ENCODE measurements at regions not wholly inside any gene's neighbourhood (a gene's known extent, or its start where the extent isn't known, plus 50 kb on each side); places are given as distances from the start of the nearest gene placed in this dataset.

DNA sequence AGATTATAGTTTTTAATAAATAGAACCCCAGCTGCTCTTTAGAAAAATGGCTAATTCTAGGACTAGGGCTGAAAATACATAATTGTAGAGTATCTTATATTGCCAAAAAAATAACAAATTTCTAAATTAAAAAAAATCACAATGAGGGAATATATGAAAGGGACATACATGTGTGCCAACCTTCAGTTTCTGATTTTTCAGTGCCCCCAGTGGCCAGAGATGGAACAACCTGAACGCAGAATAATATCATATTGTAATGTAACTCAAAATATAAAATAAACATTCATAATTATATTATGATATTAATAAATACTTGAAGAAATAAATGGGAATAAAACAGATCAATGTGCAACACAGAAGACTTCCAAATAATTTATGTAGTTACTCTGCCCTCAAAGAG is 460.5 kb downstream of the ZNF385D start:
- Mint-ChIP-seq H3K27me3 (no peaks in the 10 kb centered on the region), H3K27ac (no peak overlapping the region), H3K4me3 (no peak overlapping the region), H3K36me3 (no peaks in the 10 kb centered on the region), H3K4me1 (no peaks in the 10 kb centered on the region), H3K9me3 (peaks cover 3 to 15% (median 11%) of the 10 kb centered on the region in 7 donors)
- ATAC-seq (ENCODE audit: low read depth in 2 of 2) (no peak), DNase-seq (no peak)

DNA sequence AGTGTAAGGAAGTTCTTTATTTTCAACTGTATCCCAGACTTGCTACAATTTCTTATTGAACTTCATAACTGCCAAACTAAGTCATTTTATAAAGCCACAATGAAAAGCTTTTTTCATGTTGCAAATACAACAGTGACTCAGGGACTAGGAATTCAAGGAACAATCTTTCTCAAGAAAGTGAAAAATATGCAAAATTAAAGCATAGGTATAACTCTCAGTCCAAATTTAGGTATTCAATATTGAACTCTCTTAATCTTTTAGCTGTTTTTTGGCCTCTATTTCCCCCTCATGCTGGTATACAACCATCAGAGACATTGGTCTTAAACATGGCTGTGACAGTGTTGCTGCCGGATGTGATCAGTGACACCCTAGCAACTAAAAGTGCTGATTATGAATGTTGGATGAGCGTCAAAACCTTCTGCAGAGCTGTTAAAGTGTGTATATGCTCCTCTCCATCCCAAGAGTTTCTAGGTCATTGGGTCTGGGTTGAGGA is 476.9 kb downstream of the ZNF385D start:
- DNase-seq, result no peak
- no peak overlapping the region for H3K4me3 Mint-ChIP-seq
- no peaks in the 10 kb centered on the region for H3K27me3 Mint-ChIP-seq
- no peak overlapping the region for H3K27ac Mint-ChIP-seq
- H3K9me3 Mint-ChIP-seq, result peaks cover 0 to 13% (median 5%) of the 10 kb centered on the region in 7 donors
- no peaks in the 10 kb centered on the region for H3K4me1 Mint-ChIP-seq
- H3K36me3 Mint-ChIP-seq, result no peaks in the 10 kb centered on the region
- ATAC-seq (ENCODE audit: low read depth in 2 of 2), result no peak

GRCh38 chr3:21273259-21274025 is 477.6 kb downstream of the ZNF385D start:
- H3K4me3 Mint-ChIP-seq, result no peak overlapping the region
- peaks cover 0 to 16% (median 5%) of the 10 kb centered on the region in 7 donors for H3K9me3 Mint-ChIP-seq
- H3K36me3 Mint-ChIP-seq, result no peaks in the 10 kb centered on the region
- DNase-seq (no peak), ATAC-seq (ENCODE audit: low read depth in 2 of 2) (no peak)
- H3K4me1 Mint-ChIP-seq, result no peaks in the 10 kb centered on the region
- no peaks in the 10 kb centered on the region for H3K27me3 Mint-ChIP-seq
- H3K27ac Mint-ChIP-seq, result no peak overlapping the region

- DNase-seq (no peak), ATAC-seq (ENCODE audit: low read depth in 2 of 2) (no peak)
- no peak overlapping the region for H3K4me3 Mint-ChIP-seq
- no peak overlapping the region for H3K27ac Mint-ChIP-seq
- H3K36me3 Mint-ChIP-seq, result no peaks in the 10 kb centered on the region
- H3K9me3 Mint-ChIP-seq, result peaks cover 0 to 16% (median 6%) of the 10 kb centered on the region in 7 donors
- no peaks in the 10 kb centered on the region for H3K27me3 Mint-ChIP-seq
- H3K4me1 Mint-ChIP-seq, result no peaks in the 10 kb centered on the region
Observed at GRCh38 chr3:21271606-21272016, 479.4 kb downstream of the ZNF385D start.

GRCh38 chr3:21269882-21270281 is 481.1 kb downstream of the ZNF385D start:
- no peaks in the 10 kb centered on the region for H3K36me3 Mint-ChIP-seq
- H3K9me3 Mint-ChIP-seq, result peaks cover 0 to 12% (median 6%) of the 10 kb centered on the region in 7 donors
- no peaks in the 10 kb centered on the region for H3K4me1 Mint-ChIP-seq
- H3K27me3 Mint-ChIP-seq, result no peaks in the 10 kb centered on the region
- DNase-seq, result no peak
- no peak for ATAC-seq (ENCODE audit: low read depth in 2 of 2)
- H3K4me3 Mint-ChIP-seq, result no peak overlapping the region
- no peak overlapping the region for H3K27ac Mint-ChIP-seq

GRCh38 chr3:21260507-21260906 is 490.5 kb downstream of the ZNF385D start:
- Mint-ChIP-seq H3K4me3 (no peak overlapping the region), H3K9me3 (peaks cover 0 to 6% (median 2%) of the 10 kb centered on the region in 7 donors), H3K27me3 (no peaks in the 10 kb centered on the region), H3K4me1 (no peaks in the 10 kb centered on the region), H3K36me3 (no peaks in the 10 kb centered on the region), H3K27ac (no peak overlapping the region)
- DNase-seq (no peak), ATAC-seq (ENCODE audit: low read depth in 2 of 2) (no peak)

DNA sequence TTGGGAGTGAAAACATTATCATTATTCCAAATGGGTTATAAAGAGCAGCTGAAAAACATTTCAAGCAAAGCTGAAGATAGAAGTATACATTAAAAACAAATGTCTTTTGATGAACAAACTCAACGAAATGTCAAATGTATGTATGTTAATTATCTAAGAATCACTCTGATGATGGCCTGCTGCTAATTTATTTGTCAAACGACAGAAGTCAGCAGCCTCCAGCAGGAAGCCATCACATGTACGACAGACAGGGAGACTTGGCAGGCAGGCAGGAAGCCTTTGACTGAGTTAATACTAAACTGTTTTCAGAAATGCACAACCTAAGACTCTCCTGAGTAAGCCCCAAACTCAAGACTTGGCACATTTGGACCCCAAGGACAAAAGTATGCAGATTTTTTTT is 491.1 kb downstream of the ZNF385D start:
- no peaks in the 10 kb centered on the region for H3K36me3 Mint-ChIP-seq
- no peak overlapping the region for H3K27ac Mint-ChIP-seq
- no peaks in the 10 kb centered on the region for H3K27me3 Mint-ChIP-seq
- ATAC-seq (ENCODE audit: low read depth in 2 of 2) (no peak), DNase-seq (no peak)
- no peak overlapping the region for H3K4me3 Mint-ChIP-seq
- no peaks in the 10 kb centered on the region for H3K4me1 Mint-ChIP-seq
- H3K9me3 Mint-ChIP-seq, result peaks cover 0 to 9% (median 6%) of the 10 kb centered on the region in 7 donors

- Mint-ChIP-seq H3K36me3 (no peaks in the 10 kb centered on the region), H3K27ac (no peak overlapping the region), H3K9me3 (peaks cover 0 to 9% (median 6%) of the 10 kb centered on the region in 7 donors), H3K4me3 (no peak overlapping the region), H3K4me1 (no peaks in the 10 kb centered on the region), H3K27me3 (no peaks in the 10 kb centered on the region)
- ATAC-seq (ENCODE audit: low read depth in 2 of 2) (no peak), DNase-seq (no peak)
Observed at GRCh38 chr3:21256932-21257331, 494.1 kb downstream of the ZNF385D start.

GRCh38 chr3:21238661-21239060 is 512.3 kb downstream of the ZNF385D start:
- no peak overlapping the region for H3K27ac Mint-ChIP-seq
- DNase-seq, result no peak
- H3K4me1 Mint-ChIP-seq, result no peaks in the 10 kb centered on the region

DNA sequence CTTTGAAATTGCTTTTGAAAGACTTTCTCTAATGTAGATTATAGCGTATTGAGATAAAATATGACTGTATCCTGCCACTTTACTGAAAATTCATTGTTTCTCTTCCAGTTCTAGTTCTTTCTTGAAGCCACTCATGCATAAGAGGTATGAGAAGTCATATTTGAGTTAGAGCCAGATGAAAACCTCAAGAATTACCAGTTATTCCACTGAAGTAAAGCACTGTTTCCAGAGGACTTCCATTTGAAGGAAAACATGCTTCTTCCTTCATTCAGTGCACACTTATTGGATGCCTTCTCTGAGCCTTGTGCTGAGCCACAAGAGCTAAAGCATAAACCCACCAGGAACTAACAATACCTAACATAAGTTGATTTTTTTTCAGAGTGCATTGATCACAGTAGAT is 513.4 kb downstream of the ZNF385D start:
- no peak overlapping the region for H3K27ac Mint-ChIP-seq
- no peaks in the 10 kb centered on the region for H3K36me3 Mint-ChIP-seq
- no peak overlapping the region for H3K4me3 Mint-ChIP-seq
- DNase-seq (no peak), ATAC-seq (ENCODE audit: low read depth in 2 of 2) (no peak)
- no peaks in the 10 kb centered on the region for H3K4me1 Mint-ChIP-seq
- H3K27me3 Mint-ChIP-seq, result no peaks in the 10 kb centered on the region
- H3K9me3 Mint-ChIP-seq, result peaks cover 0 to 11% (median 3%) of the 10 kb centered on the region in 7 donors

More at GRCh38 chr3:21238661-21239060, 512.3 kb downstream of the ZNF385D start:
- H3K4me3 Mint-ChIP-seq, result no peak overlapping the region
- peaks cover under 1 to 5% (median 2%) of the 10 kb centered on the region in 7 donors for H3K9me3 Mint-ChIP-seq
- H3K36me3 Mint-ChIP-seq, result no peaks in the 10 kb centered on the region
- ATAC-seq (ENCODE audit: low read depth in 2 of 2), result no peak
- no peaks in the 10 kb centered on the region for H3K27me3 Mint-ChIP-seq

DNA sequence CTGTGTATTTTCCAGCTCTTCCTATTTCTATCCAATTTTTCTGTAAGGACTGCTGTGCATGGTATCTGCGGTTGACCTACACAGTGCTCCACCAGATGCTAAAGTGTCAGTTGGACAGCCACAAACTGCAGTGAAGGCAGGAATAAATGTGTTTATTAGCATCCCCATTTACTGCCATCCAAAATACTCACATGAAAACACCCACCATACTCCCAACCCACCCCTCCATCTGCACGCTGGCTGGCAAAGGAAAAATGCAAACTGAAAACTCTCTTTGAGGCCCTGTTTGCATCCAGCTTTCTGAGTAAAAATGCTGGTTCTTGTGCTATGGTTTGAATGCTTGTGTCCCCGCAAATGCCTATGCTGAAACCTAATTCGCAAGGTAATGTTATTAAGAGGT is 515.5 kb downstream of the ZNF385D start:
- no peaks in the 10 kb centered on the region for H3K36me3 Mint-ChIP-seq

GRCh38 chr3:21234933-21235332 is 516.1 kb downstream of the ZNF385D start:
- Mint-ChIP-seq H3K36me3 (no peaks in the 10 kb centered on the region), H3K4me3 (no peak overlapping the region), H3K27ac (no peak overlapping the region), H3K27me3 (no peaks in the 10 kb centered on the region), H3K4me1 (no peaks in the 10 kb centered on the region), H3K9me3 (peaks cover 0 to 12% (median 2%) of the 10 kb centered on the region in 7 donors)
- no peak for ATAC-seq (ENCODE audit: low read depth in 2 of 2)
- no peak for DNase-seq

More for the DNA sequence above, 515.5 kb downstream of the ZNF385D start:
- no peaks in the 10 kb centered on the region for H3K4me1 Mint-ChIP-seq
- ATAC-seq (ENCODE audit: low read depth in 2 of 2), result no peak
- H3K27me3 Mint-ChIP-seq, result no peaks in the 10 kb centered on the region
- peaks cover 0 to 12% (median 2%) of the 10 kb centered on the region in 7 donors for H3K9me3 Mint-ChIP-seq
- H3K27ac Mint-ChIP-seq, result no peak overlapping the region
- no peak overlapping the region for H3K4me3 Mint-ChIP-seq
- no peak for DNase-seq

DNA sequence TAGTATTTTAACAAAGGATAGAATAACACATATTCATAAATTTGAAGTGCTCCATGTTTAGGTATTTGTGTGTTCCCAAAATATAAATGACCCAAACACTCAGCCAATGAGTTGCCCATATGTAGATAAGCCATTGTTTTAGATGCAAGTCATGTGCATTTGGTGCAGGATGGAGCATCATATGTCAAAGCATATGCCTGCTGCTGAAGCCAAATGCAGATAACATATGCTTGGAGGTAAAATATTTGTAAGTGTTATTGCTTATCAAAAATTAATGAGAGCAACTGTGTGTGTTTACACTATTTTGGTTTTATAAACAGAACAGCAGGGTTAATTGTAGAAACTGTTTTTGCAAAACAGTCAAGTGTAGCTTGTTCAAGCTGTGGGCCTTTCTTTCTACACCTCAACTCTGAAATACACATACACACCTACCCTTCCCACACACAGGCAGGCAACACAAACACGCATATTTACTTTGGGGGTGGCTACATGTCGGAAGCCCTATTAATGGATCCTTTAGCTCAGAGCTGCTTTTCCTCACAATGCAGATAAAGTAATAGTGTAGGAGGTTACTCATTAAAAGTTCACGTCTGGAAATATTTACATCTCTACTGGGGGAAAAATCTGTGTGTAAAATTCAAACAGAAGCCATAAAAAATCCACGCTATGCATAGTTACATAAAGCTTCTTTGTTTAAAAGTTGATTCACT is 521.4 kb downstream of the ZNF385D start:
- ATAC-seq (ENCODE audit: low read depth in 2 of 2), result no peak
- no peaks in the 10 kb centered on the region for H3K27me3 Mint-ChIP-seq
- no peak overlapping the region for H3K27ac Mint-ChIP-seq
- H3K4me3 Mint-ChIP-seq, result no peak overlapping the region
- DNase-seq, result no peak
- H3K9me3 Mint-ChIP-seq, result peaks cover 0 to 11% (median 5%) of the 10 kb centered on the region in 7 donors
- H3K36me3 Mint-ChIP-seq, result no peaks in the 10 kb centered on the region
- no peaks in the 10 kb centered on the region for H3K4me1 Mint-ChIP-seq

- DNase-seq (no peak), ATAC-seq (ENCODE audit: low read depth in 2 of 2) (no peak)
- H3K9me3 Mint-ChIP-seq, result peaks cover 0 to 5% (median 2%) of the 10 kb centered on the region in 7 donors
- peak overlapping the region in 1 of 6 donors; percentile 58 for H3K27ac Mint-ChIP-seq
- no peaks in the 10 kb centered on the region for H3K4me1 Mint-ChIP-seq
- no peaks in the 10 kb centered on the region for H3K27me3 Mint-ChIP-seq
- H3K4me3 Mint-ChIP-seq, result no peak overlapping the region
- no peaks in the 10 kb centered on the region for H3K36me3 Mint-ChIP-seq
Observed at GRCh38 chr3:21226086-21226485, 524.9 kb downstream of the ZNF385D start.
